ENCODE measurements at regions not wholly inside any gene's neighbourhood (a gene's known extent, or its start where the extent isn't known, plus 50 kb on each side); places are given as distances from the start of the nearest gene placed in this dataset.

DNA sequence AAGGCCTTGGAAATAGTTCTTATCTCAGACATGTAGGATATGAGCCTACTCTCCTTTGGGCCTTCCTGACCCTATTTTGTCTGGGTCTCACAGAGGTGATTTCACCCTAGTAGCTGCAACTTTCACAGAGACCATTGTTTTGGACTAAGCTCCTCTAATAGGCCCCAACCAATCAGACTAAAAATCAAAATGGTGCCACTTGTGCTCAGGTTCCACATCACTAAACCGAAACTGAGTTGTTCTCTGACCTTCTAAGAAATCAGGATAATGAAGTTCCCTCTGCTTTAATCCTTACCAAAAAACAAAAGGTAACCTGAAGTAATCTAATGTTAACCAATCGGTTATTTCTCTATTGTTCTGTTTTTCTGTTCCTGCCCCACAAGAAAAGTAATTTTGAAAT is 143.6 kb downstream of the CD24 start (continued):
- TF ChIP-seq, protein P1, sequence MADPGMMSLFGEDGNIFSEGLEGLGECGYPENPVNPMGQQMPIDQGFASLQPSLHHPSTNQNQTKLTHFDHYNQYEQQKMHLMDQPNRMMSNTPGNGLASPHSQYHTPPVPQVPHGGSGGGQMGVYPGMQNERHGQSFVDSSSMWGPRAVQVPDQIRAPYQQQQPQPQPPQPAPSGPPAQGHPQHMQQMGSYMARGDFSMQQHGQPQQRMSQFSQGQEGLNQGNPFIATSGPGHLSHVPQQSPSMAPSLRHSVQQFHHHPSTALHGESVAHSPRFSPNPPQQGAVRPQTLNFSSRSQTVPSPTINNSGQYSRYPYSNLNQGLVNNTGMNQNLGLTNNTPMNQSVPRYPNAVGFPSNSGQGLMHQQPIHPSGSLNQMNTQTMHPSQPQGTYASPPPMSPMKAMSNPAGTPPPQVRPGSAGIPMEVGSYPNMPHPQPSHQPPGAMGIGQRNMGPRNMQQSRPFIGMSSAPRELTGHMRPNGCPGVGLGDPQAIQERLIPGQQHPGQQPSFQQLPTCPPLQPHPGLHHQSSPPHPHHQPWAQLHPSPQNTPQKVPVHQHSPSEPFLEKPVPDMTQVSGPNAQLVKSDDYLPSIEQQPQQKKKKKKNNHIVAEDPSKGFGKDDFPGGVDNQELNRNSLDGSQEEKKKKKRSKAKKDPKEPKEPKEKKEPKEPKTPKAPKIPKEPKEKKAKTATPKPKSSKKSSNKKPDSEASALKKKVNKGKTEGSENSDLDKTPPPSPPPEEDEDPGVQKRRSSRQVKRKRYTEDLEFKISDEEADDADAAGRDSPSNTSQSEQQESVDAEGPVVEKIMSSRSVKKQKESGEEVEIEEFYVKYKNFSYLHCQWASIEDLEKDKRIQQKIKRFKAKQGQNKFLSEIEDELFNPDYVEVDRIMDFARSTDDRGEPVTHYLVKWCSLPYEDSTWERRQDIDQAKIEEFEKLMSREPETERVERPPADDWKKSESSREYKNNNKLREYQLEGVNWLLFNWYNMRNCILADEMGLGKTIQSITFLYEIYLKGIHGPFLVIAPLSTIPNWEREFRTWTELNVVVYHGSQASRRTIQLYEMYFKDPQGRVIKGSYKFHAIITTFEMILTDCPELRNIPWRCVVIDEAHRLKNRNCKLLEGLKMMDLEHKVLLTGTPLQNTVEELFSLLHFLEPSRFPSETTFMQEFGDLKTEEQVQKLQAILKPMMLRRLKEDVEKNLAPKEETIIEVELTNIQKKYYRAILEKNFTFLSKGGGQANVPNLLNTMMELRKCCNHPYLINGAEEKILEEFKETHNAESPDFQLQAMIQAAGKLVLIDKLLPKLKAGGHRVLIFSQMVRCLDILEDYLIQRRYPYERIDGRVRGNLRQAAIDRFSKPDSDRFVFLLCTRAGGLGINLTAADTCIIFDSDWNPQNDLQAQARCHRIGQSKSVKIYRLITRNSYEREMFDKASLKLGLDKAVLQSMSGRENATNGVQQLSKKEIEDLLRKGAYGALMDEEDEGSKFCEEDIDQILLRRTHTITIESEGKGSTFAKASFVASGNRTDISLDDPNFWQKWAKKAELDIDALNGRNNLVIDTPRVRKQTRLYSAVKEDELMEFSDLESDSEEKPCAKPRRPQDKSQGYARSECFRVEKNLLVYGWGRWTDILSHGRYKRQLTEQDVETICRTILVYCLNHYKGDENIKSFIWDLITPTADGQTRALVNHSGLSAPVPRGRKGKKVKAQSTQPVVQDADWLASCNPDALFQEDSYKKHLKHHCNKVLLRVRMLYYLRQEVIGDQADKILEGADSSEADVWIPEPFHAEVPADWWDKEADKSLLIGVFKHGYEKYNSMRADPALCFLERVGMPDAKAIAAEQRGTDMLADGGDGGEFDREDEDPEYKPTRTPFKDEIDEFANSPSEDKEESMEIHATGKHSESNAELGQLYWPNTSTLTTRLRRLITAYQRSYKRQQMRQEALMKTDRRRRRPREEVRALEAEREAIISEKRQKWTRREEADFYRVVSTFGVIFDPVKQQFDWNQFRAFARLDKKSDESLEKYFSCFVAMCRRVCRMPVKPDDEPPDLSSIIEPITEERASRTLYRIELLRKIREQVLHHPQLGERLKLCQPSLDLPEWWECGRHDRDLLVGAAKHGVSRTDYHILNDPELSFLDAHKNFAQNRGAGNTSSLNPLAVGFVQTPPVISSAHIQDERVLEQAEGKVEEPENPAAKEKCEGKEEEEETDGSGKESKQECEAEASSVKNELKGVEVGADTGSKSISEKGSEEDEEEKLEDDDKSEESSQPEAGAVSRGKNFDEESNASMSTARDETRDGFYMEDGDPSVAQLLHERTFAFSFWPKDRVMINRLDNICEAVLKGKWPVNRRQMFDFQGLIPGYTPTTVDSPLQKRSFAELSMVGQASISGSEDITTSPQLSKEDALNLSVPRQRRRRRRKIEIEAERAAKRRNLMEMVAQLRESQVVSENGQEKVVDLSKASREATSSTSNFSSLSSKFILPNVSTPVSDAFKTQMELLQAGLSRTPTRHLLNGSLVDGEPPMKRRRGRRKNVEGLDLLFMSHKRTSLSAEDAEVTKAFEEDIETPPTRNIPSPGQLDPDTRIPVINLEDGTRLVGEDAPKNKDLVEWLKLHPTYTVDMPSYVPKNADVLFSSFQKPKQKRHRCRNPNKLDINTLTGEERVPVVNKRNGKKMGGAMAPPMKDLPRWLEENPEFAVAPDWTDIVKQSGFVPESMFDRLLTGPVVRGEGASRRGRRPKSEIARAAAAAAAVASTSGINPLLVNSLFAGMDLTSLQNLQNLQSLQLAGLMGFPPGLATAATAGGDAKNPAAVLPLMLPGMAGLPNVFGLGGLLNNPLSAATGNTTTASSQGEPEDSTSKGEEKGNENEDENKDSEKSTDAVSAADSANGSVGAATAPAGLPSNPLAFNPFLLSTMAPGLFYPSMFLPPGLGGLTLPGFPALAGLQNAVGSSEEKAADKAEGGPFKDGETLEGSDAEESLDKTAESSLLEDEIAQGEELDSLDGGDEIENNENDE (IDR thresholded peaks at IDR 0.05; ENCODE audit: low read depth, low read length) = no peak
- TF ChIP-seq, protein P2, sequence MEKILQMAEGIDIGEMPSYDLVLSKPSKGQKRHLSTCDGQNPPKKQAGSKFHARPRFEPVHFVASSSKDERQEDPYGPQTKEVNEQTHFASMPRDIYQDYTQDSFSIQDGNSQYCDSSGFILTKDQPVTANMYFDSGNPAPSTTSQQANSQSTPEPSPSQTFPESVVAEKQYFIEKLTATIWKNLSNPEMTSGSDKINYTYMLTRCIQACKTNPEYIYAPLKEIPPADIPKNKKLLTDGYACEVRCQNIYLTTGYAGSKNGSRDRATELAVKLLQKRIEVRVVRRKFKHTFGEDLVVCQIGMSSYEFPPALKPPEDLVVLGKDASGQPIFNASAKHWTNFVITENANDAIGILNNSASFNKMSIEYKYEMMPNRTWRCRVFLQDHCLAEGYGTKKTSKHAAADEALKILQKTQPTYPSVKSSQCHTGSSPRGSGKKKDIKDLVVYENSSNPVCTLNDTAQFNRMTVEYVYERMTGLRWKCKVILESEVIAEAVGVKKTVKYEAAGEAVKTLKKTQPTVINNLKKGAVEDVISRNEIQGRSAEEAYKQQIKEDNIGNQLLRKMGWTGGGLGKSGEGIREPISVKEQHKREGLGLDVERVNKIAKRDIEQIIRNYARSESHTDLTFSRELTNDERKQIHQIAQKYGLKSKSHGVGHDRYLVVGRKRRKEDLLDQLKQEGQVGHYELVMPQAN (IDR thresholded peaks at IDR 0.05; ENCODE audit: borderline replicate concordance) = no peak
- no peak for TF ChIP-seq NR2F6 (CRISPR knock-in tag; IDR thresholded peaks at IDR 0.05)
- no peak for TF ChIP-seq HDAC1 (IDR thresholded peaks at IDR 0.05)
- no peak for TF ChIP-seq RBM34 (IDR thresholded peaks at IDR 0.05; ENCODE audit: borderline replicate concordance, insufficient read depth, low read length)
- TF ChIP-seq, protein P3, sequence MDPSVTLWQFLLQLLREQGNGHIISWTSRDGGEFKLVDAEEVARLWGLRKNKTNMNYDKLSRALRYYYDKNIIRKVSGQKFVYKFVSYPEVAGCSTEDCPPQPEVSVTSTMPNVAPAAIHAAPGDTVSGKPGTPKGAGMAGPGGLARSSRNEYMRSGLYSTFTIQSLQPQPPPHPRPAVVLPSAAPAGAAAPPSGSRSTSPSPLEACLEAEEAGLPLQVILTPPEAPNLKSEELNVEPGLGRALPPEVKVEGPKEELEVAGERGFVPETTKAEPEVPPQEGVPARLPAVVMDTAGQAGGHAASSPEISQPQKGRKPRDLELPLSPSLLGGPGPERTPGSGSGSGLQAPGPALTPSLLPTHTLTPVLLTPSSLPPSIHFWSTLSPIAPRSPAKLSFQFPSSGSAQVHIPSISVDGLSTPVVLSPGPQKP (CRISPR knock-in tag; IDR thresholded peaks at IDR 0.05) = no peak
- TF ChIP-seq SETDB1 (IDR thresholded peaks at IDR 0.05; ENCODE audit: low read length) = no peak
- no peak for TF ChIP-seq ZNF316 (IDR thresholded peaks at IDR 0.05)
- no peak for TF ChIP-seq U2AF1 (optimal IDR thresholded peaks at IDR 0.05; ENCODE audit: low read depth, low read length)
- no peak for TF ChIP-seq ZNF764 (CRISPR knock-in tag; IDR thresholded peaks at IDR 0.05; ENCODE audit: low read depth)
- TF ChIP-seq XRCC5 (IDR thresholded peaks at IDR 0.05; ENCODE audit: low read depth, low read length) = no peak
- TF ChIP-seq ZNF507 (tag; conservative IDR thresholded peaks at IDR 0.05) = no peak
- TF ChIP-seq SREBF1 (IDR thresholded peaks at IDR 0.05; ENCODE audit: borderline replicate concordance, low read depth, low read length) = no peak

Data from K562 (cell line).